ENCODE measurements at regions not wholly inside any gene's neighbourhood (a gene's known extent, or its start where the extent isn't known, plus 50 kb on each side); places are given as distances from the start of the nearest gene placed in this dataset.

GRCh38 chr3:81995329-81995728 lies 233.9 kb upstream of the GBE1 start:
- TF ChIP-seq POLR2A (IDR thresholded peaks at IDR 0.05) (no peak), CTCF (IDR thresholded peaks at IDR 0.05) (no peak)
